ENCODE measurements at regions not wholly inside any gene's neighbourhood (a gene's known extent, or its start where the extent isn't known, plus 50 kb on each side); places are given as distances from the start of the nearest gene placed in this dataset.

GRCh38 chr2:37586663-37587317 lies 84.7 kb downstream of the CDC42EP3 start:
- TF ChIP-seq CTCF (IDR thresholded peaks at IDR 0.05) (no peak), POLR2A (IDR thresholded peaks at IDR 0.05) (no peak)
